SK-N-MC (cell line): ENCODE measurements at regions not wholly inside any gene's neighbourhood (a gene's known extent, or its start where the extent isn't known, plus 50 kb on each side); places are given as distances from the start of the nearest gene placed in this dataset.

ENCODE experiments used
- DNase-seq: peaks from one replicate; pipeline ENCODE4 v3.0.0-alpha.2; 2011; ENCODE audit warnings: low read depth, low spot score
- H3K27ac ChIP-seq: fragments of 200-600 bp; sonication (generic); 2 replicates; pipeline ENCODE4 v1.5.1; 2016; ENCODE audit warnings: mixed run types
- H3K36me3 ChIP-seq: fragments of 200-600 bp; sonication (generic); 2 replicates; pipeline ENCODE4 v1.6.1; 2017; ENCODE audit warnings: antibody characterized with exemption, low read length, mixed read lengths; ENCODE audit not compliant: insufficient read depth
- H3K4me3 ChIP-seq: fragments of 200-600 bp; sonication (generic); 2 replicates; pipeline ENCODE4 v1.5.1; 2016
- H3K9ac ChIP-seq: fragments of 200-600 bp; sonication (generic); 2 replicates; pipeline ENCODE4 v1.8.0; 2017; ENCODE audit warnings: mixed run types, mixed read lengths; ENCODE audit not compliant: insufficient read length
- H3K9me3 ChIP-seq: fragments of 200-600 bp; sonication (generic); 2 replicates; pipeline ENCODE4 v1.6.1; 2017; ENCODE audit warnings: low read depth, mild to moderate bottlenecking, antibody characterized with exemption, low read length, moderate library complexity, mixed read lengths
- EZH2 ChIP-seq: fragments of 200-600 bp; sonication (generic); IDR thresholded peaks from one replicate; pipeline ENCODE4 v1.6.1; 2017; ENCODE audit warnings: antibody characterized with exemption
- FOXP2 ChIP-seq: optimal IDR thresholded peaks from 2 replicates; pipeline ENCODE3; 2011; ENCODE audit warnings: mild to moderate bottlenecking, moderate library complexity; ENCODE audit not compliant: insufficient read depth; ENCODE audit errors: extremely low read length, control extremely low read depth
- POLR2AphosphoS5 ChIP-seq: IDR thresholded peaks from 2 replicates; pipeline ENCODE4 v1.6.1; 2012; ENCODE audit warnings: mild to moderate bottlenecking, low read depth, low read length, borderline replicate concordance

GRCh38 chr9:113646946-113647914, 183.7 kb downstream of the RGS3 start:
- Histone ChIP-seq H3K36me3 (no peaks in the 10 kb centered on the region), H3K27ac (no peak overlapping the region), H3K9me3 (no peaks in the 10 kb centered on the region), H3K9ac (no peak overlapping the region), H3K4me3 (no peak overlapping the region)
- no peak for DNase-seq
- TF ChIP-seq EZH2: no peak
- no peak for TF ChIP-seq FOXP2
- TF ChIP-seq POLR2AphosphoS5: no peak

GRCh38 chr9:113648048-113648447, 184.5 kb downstream of the RGS3 start:
- Histone ChIP-seq H3K4me3 (no peak overlapping the region), H3K27ac (no peak overlapping the region), H3K9ac (no peak overlapping the region), H3K9me3 (no peaks in the 10 kb centered on the region), H3K36me3 (no peaks in the 10 kb centered on the region)
- TF ChIP-seq EZH2 (no peak), FOXP2 (no peak), POLR2AphosphoS5 (no peak)
- DNase-seq: no peak

GRCh38 chr9:113648586-113648985, 185.1 kb downstream of the RGS3 start:
- DNase-seq: no peak
- TF ChIP-seq FOXP2 (no peak), POLR2AphosphoS5 (no peak), EZH2 (no peak)
- H3K9ac ChIP-seq: no peak overlapping the region
- no peaks in the 10 kb centered on the region for H3K36me3 ChIP-seq
- H3K9me3 ChIP-seq: no peaks in the 10 kb centered on the region
- no peak overlapping the region for H3K4me3 ChIP-seq
- no peak overlapping the region for H3K27ac ChIP-seq

- H3K27ac ChIP-seq: no peak overlapping the region
- no peak for TF ChIP-seq FOXP2
- TF ChIP-seq EZH2: no peak
- TF ChIP-seq POLR2AphosphoS5: no peak
- H3K36me3 ChIP-seq: no peaks in the 10 kb centered on the region
- H3K4me3 ChIP-seq: no peak overlapping the region
- no peak overlapping the region for H3K9ac ChIP-seq
- H3K9me3 ChIP-seq: no peaks in the 10 kb centered on the region
- DNase-seq: no peak
These were observed 185.5 kb downstream of the RGS3 start for GRCh38 chr9:113649054-113649453.

GRCh38 chr9:113649855-113650206, 186.3 kb downstream of the RGS3 start:
- Histone ChIP-seq H3K27ac (no peak overlapping the region), H3K9me3 (no peaks in the 10 kb centered on the region), H3K9ac (no peak overlapping the region), H3K4me3 (no peak overlapping the region), H3K36me3 (no peaks in the 10 kb centered on the region)
- no peak for DNase-seq
- TF ChIP-seq POLR2AphosphoS5 (no peak), FOXP2 (no peak)

GRCh38 chr9:113650207-113651131, 186.9 kb downstream of the RGS3 start:
- Histone ChIP-seq H3K27ac (no peak overlapping the region), H3K36me3 (no peaks in the 10 kb centered on the region), H3K9ac (no peak overlapping the region), H3K4me3 (no peak overlapping the region), H3K9me3 (no peaks in the 10 kb centered on the region)
- TF ChIP-seq EZH2 (no peak), FOXP2 (no peak), POLR2AphosphoS5 (no peak)
- no peak for DNase-seq

GRCh38 chr9:113651896-113652295, 188.4 kb downstream of the RGS3 start:
- Histone ChIP-seq H3K9me3 (no peaks in the 10 kb centered on the region), H3K36me3 (no peaks in the 10 kb centered on the region), H3K9ac (no peak overlapping the region), H3K4me3 (no peak overlapping the region), H3K27ac (no peak overlapping the region)
- no peak for TF ChIP-seq POLR2AphosphoS5
- no peak for TF ChIP-seq EZH2
- no peak for TF ChIP-seq FOXP2
- DNase-seq: no peak

GRCh38 chr9:113652355-113653152, 189.0 kb downstream of the RGS3 start:
- no peak overlapping the region for H3K4me3 ChIP-seq
- H3K9me3 ChIP-seq: no peaks in the 10 kb centered on the region
- H3K27ac ChIP-seq: no peak overlapping the region
- no peak for DNase-seq
- H3K36me3 ChIP-seq: no peaks in the 10 kb centered on the region
- no peak overlapping the region for H3K9ac ChIP-seq
- TF ChIP-seq EZH2: no peak
- no peak for TF ChIP-seq FOXP2
- no peak for TF ChIP-seq POLR2AphosphoS5
